SK-N-SH (cell line): ENCODE measurements at regions not wholly inside any gene's neighbourhood (a gene's known extent, or its start where the extent isn't known, plus 50 kb on each side); places are given as distances from the start of the nearest gene placed in this dataset.

Source experiments
- CTCF ChIP-seq: fragments of 200-600 bp; sonication (generic); IDR thresholded peaks from 2 replicates; pipeline ENCODE4 v1.6.1; 2017; ENCODE audit warnings: antibody characterized with exemption, mild to moderate bottlenecking, moderate library complexity
- EP300 ChIP-seq, 2 experiments: IDR thresholded peaks; 2 replicates each; pipeline versions ENCODE4 v1.4.0 to v1.6.1; 2012; ENCODE audit warnings: borderline replicate concordance in 1 of 2, low read depth in 1 of 2, low read length in 1 of 2
- EZH2phosphoT487 ChIP-seq: fragments of 200-600 bp; sonication (generic); IDR thresholded peaks from 2 replicates; pipeline ENCODE4 v1.6.1; 2017; ENCODE audit warnings: low read depth, mixed run types, mild to moderate bottlenecking, antibody characterized with exemption, moderate library complexity, borderline replicate concordance
- FOXM1 ChIP-seq: IDR thresholded peaks from 2 replicates; pipeline ENCODE4 v1.4.0; 2012; ENCODE audit warnings: low read depth, mild to moderate bottlenecking
- IRF3 ChIP-seq: fragments of 150-350 bp; IDR thresholded peaks from 2 replicates; pipeline ENCODE4 v1.6.1; 2016; ENCODE audit warnings: mild to moderate bottlenecking, low read depth, low read length
- MAX ChIP-seq: IDR thresholded peaks from 2 replicates; pipeline ENCODE4 v1.4.0; 2012; ENCODE audit warnings: low read depth
- MXI1 ChIP-seq: IDR thresholded peaks from 2 replicates; pipeline ENCODE4 v1.6.1; 2012; ENCODE audit warnings: mild to moderate bottlenecking, low read depth, low read length, improper control_type of control experiment
- NRF1 ChIP-seq: IDR thresholded peaks from 2 replicates; pipeline ENCODE4 v1.6.1; 2012; ENCODE audit warnings: low read depth, mild to moderate bottlenecking, low read length
- RAD21 ChIP-seq: IDR thresholded peaks from 2 replicates; pipeline ENCODE4 v1.6.1; 2012; ENCODE audit warnings: mild to moderate bottlenecking, low read length
- REST ChIP-seq: IDR thresholded peaks from 2 replicates; pipeline ENCODE4 v1.6.1; 2012; ENCODE audit warnings: mild to moderate bottlenecking, low read depth, low read length, moderate library complexity
- RFX5 ChIP-seq: IDR thresholded peaks from 2 replicates; pipeline ENCODE4 v1.6.1; 2012; ENCODE audit warnings: mild to moderate bottlenecking, improper control_type of control experiment, low read length
- SMC3 ChIP-seq: IDR thresholded peaks from 2 replicates; pipeline ENCODE4 v1.6.1; 2012; ENCODE audit warnings: low read depth, low read length, improper control_type of control experiment
- TEAD4 ChIP-seq: IDR thresholded peaks from 2 replicates; pipeline ENCODE4 v1.4.0; 2012; ENCODE audit warnings: mild to moderate bottlenecking, borderline replicate concordance; ENCODE audit not compliant: insufficient read depth
- YY1 ChIP-seq: IDR thresholded peaks from 2 replicates; pipeline ENCODE4 v1.4.0; 2012; ENCODE audit warnings: low read depth, mild to moderate bottlenecking

- TF ChIP-seq TEAD4 (no peak), YY1 (no peak), NRF1 (no peak), CTCF (no peak), EP300 (IDR thresholded peaks at IDR 0.05; ENCODE audit: borderline replicate concordance in 1 of 2, low read depth in 1 of 2, low read length in 1 of 2) (no peak), REST (no peak), MXI1 (no peak), MAX (no peak), FOXM1 (no peak), RFX5 (no peak), SMC3 (no peak), RAD21 (no peak), IRF3 (no peak), EZH2phosphoT487 (no peak)
These were observed 84.5 kb upstream of the GPR6 start for GRCh38 chr6:109893606-109894005.
